Heart right ventricle (tissue), 16 donors: ENCODE measurements at regions not wholly inside any gene's neighbourhood (a gene's known extent, or its start where the extent isn't known, plus 50 kb on each side); places are given as distances from the start of the nearest gene placed in this dataset.

Source experiments
- ATAC-seq, 8 donors: fragments of 200-7000 bp; cut with Tn5 transposase; one replicate each; pipeline ENCODE4 v1.9.1; 2020; ENCODE audit warnings: mild to moderate bottlenecking in 8 of 8, moderate library complexity in 8 of 8, moderate number of reproducible peaks in 1 of 8
- DNase-seq, 2 donors: peaks; one replicate each; pipeline ENCODE4 v3.0.0-alpha.2; 2020
- H3K27ac ChIP-seq, 10 donors: fragments of 200-600 bp; sonication (generic) in 2 of 10; one replicate each; pipeline versions ENCODE4 v1.5.0 to v1.8.0; 2020 to 2022; ENCODE audit warnings: mild to moderate bottlenecking in 3 of 10
- H3K27me3 ChIP-seq, 7 donors: fragments of 200-600 bp; one replicate each; pipeline ENCODE4 v1.8.0; 2021 to 2022; ENCODE audit warnings: mild to moderate bottlenecking in 2 of 7
- H3K36me3 ChIP-seq, 9 donors: fragments of 200-600 bp; sonication (generic) in 1 of 9; one replicate each; pipeline versions ENCODE4 v1.5.0 to v1.8.0; 2020 to 2022; ENCODE audit warnings: mild to moderate bottlenecking in 2 of 9
- H3K4me1 ChIP-seq, 9 donors: fragments of 200-600 bp; sonication (generic) in 1 of 9; one replicate each; pipeline versions ENCODE4 v1.5.0 to v1.8.0; 2020 to 2022; ENCODE audit warnings: mild to moderate bottlenecking in 4 of 9
- H3K4me3 ChIP-seq, 10 donors: fragments of 200-600 bp; sonication (generic) in 2 of 10; one replicate each; pipeline versions ENCODE4 v1.5.0 to v1.8.0; 2020 to 2022; ENCODE audit warnings: mild to moderate bottlenecking in 7 of 10, moderate library complexity in 2 of 10
- H3K9me3 ChIP-seq, 11 donors: fragments of 200-600 bp in 10 of 11; sonication (generic) in 2 of 11; one replicate each; pipeline versions ENCODE4 v1.5.0 to v1.8.0; 2013 to 2022; ENCODE audit warnings: mild to moderate bottlenecking in 2 of 11, control low read depth in 1 of 11, moderate library complexity in 1 of 11
- WGBS, 2 donors: extraction: QIAGEN DNeasy Blood & Tissue Kit; methylation state at CpG; one replicate each; pipeline ENCODE4 v1.1.7; 2013; ENCODE audit warnings: inconsistent platforms in 1 of 2; 5-methylcytosine and 5-hydroxymethylcytosine counted together
- intact Hi-C, 10 donors: fragments of 100-400 bp; cut with DNase I; formaldehyde crosslinking; loops; one replicate each; pipeline versions ENCODE4 v1.11.1 to v1.14.2; 2022
- TF ChIP-seq, protein P1 (sequence below), 9 donors: fragments of 200-600 bp; sonication (generic) in 2 of 9; IDR thresholded peaks; one replicate each; pipeline versions ENCODE4 v1.5.0 to v1.8.0; 2021 to 2022; ENCODE audit warnings: antibody characterized with exemption in 9 of 9, mild to moderate bottlenecking in 5 of 9, moderate library complexity in 1 of 9
- donor health status: Arrhythmogenic right ventricular cardiomyopathy.
- donor health status: ischemic (EF 13 %, LVEDD 7.1; RV severe dilation, severe dysfunction).
- donor health status: healthy with polysubstance abuse.
- donor health status: DM: no; HTN: yes; CAD: no.
- donor health status: DM: no; HTN: no; CAD: no.
- donor health status: ischemic (EF 25% LVEDD 6.9; RV normal size, moderate dysfunction).
- donor health status: ischemic (EF 25% LVEDD 5.7; RV mildly dilated, moderate dysfunction).
- donor health status: healthy.
- donor health status: DM: yes; HTN: yes; CAD: no.
- donor health status: Ischemic cardiomyopathy.
- donor health status: ischemic (EF 35%, LVEDD 5.7; RV mildly dilated, moderate dysfunction).
- donor health status: nonischemic (EF 11% LVEDD 7.7; RV severe dilation, severe dysfunction).
- donor health status: DM: yes; HTN: yes; CAD: no.
- donor health status: PGD.
- donor health status: ischemic (EF 29% LVEDD 5.4; RV normal size, mild dysfunction).
- donor health status: nonischemic (EF 23%, LVEDD 6.1; RV moderate dilation, normal function).

DNA sequence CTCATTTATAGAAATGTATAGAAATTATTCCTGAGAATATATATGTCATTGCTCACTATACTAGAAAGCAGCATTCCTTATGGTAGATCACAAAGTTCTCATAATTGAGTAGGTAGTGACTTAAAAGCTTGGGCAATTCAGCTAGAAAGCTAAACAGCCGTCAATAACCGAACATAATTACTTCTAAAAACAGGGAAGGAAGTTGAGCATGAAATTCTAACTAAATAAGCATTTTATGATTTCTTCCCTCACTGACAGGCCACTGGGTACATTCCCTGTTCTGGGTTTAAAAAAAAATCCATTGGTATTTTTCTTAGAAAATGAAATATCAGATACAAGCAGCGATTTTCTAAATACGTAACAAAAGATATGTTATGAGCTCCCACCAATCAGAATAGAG, 91.1 kb upstream of the DAB2 start:
- H3K36me3 ChIP-seq: no peaks in the 10 kb centered on the region
- 88 to 90% methylated on average over 4 of the region's 4 CpGs for WGBS, 2 donors
- no peak overlapping the region for H3K4me3 ChIP-seq
- H3K9me3 ChIP-seq: peaks cover 0 to 3% (median 0%) of the 10 kb centered on the region in 11 donors
- DNase-seq (no peak), ATAC-seq (peak in 1 of 8 donors; percentile 24)
- intact Hi-C loops: no loop called here
- peaks cover 0 to 44% (median 20%) of the 10 kb centered on the region in 9 donors for H3K4me1 ChIP-seq
- no peaks in the 10 kb centered on the region for H3K27me3 ChIP-seq
- H3K27ac ChIP-seq: peak overlapping the region in 3 of 10 donors; percentile 11 to 75 (median 16)
- TF ChIP-seq, protein P1, sequence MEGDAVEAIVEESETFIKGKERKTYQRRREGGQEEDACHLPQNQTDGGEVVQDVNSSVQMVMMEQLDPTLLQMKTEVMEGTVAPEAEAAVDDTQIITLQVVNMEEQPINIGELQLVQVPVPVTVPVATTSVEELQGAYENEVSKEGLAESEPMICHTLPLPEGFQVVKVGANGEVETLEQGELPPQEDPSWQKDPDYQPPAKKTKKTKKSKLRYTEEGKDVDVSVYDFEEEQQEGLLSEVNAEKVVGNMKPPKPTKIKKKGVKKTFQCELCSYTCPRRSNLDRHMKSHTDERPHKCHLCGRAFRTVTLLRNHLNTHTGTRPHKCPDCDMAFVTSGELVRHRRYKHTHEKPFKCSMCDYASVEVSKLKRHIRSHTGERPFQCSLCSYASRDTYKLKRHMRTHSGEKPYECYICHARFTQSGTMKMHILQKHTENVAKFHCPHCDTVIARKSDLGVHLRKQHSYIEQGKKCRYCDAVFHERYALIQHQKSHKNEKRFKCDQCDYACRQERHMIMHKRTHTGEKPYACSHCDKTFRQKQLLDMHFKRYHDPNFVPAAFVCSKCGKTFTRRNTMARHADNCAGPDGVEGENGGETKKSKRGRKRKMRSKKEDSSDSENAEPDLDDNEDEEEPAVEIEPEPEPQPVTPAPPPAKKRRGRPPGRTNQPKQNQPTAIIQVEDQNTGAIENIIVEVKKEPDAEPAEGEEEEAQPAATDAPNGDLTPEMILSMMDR (IDR thresholded peaks at IDR 0.05): no peak

DNA sequence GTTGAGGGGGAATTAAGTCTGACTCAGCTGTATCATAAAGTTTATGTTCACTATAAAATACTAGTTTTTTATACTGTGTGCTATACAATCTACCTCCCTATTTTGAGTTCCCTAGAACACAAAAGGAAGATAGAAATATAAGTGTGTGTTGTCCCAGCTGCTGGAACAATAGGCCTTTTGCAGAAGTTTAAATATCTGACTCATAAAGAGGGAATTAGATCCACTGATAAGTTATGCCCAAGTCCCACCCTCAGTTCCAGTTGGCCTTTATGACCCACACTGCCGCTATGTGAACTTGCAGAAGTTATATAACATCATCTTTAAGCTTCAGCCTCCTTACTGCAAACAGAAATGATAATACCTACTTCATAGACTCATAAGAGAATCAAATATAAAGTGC, 88.5 kb upstream of the DAB2 start:
- WGBS, 2 donors: 82 to 94% methylated on average over 1 of the region's 1 CpG
- no peak for ATAC-seq

DNA sequence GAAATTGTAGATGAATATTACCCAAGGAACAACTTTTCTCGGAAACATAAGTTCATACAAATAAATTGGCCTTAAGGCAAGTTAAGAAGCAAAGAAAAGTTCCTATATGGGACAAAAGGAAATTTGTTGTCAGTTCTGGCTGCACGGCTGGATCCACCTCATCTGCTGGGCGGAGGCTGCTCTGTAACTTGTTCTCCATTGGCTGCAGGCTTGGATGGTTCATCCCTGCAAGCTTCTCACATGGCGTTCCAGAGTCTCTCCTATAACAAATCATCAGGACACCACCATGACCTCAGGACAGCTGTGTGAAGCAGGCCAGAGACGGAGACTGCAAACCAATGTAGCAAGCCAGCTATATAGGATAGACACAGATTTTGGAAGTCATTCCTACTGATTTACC, 81.4 kb upstream of the DAB2 start:
- DNase-seq: no peak

More for the DNA sequence above, 88.5 kb upstream of the DAB2 start:
- Histone ChIP-seq H3K4me1 (peaks cover 0 to 20% (median 0%) of the 10 kb centered on the region in 9 donors), H3K4me3 (no peak overlapping the region), H3K27me3 (no peaks in the 10 kb centered on the region), H3K27ac (no peak overlapping the region), H3K36me3 (no peaks in the 10 kb centered on the region), H3K9me3 (no peaks in the 10 kb centered on the region)
- TF ChIP-seq, protein P1 (IDR thresholded peaks at IDR 0.05): no peak
- intact Hi-C loops: no loop called here
- no peak for DNase-seq

GRCh38 chr5:39505791-39506190, 81.0 kb upstream of the DAB2 start:
- intact Hi-C loops: no loop called here
- Histone ChIP-seq H3K36me3 (no peaks in the 10 kb centered on the region), H3K4me3 (no peak overlapping the region), H3K27me3 (no peaks in the 10 kb centered on the region), H3K27ac (peak overlapping the region in 2 of 10 donors; percentile 45 to 53), H3K9me3 (no peaks in the 10 kb centered on the region), H3K4me1 (peaks cover 0 to 37% (median 23%) of the 10 kb centered on the region in 9 donors)
- peak in 7 of 8 donors; percentile 18 to 64 (median 60) for ATAC-seq
- WGBS, 2 donors: 81 to 82% methylated on average over 5 of the region's 5 CpGs
- DNase-seq: peak in 1 of 2 donors; percentile 18
- TF ChIP-seq, protein P1 (IDR thresholded peaks at IDR 0.05): no peak

More for the DNA sequence above, 81.4 kb upstream of the DAB2 start:
- peak overlapping the region in 3 of 10 donors; percentile 2 to 53 (median 45) for H3K27ac ChIP-seq
- H3K9me3 ChIP-seq: no peaks in the 10 kb centered on the region
- intact Hi-C loops: no loop called here
- H3K27me3 ChIP-seq: no peaks in the 10 kb centered on the region
- H3K4me3 ChIP-seq: no peak overlapping the region
- WGBS, 2 donors: 81 to 86% methylated on average over 5 of the region's 5 CpGs
- no peaks in the 10 kb centered on the region for H3K36me3 ChIP-seq
- TF ChIP-seq, protein P1 (IDR thresholded peaks at IDR 0.05): no peak
- H3K4me1 ChIP-seq: peaks cover 0 to 32% (median 18%) of the 10 kb centered on the region in 9 donors
- peak in 7 of 8 donors; percentile 24 to 62 (median 46) for ATAC-seq
